GM21526 (cell line): ENCODE measurements at regions not wholly inside any gene's neighbourhood (a gene's known extent, or its start where the extent isn't known, plus 50 kb on each side); places are given as distances from the start of the nearest gene placed in this dataset.
"Not testable (repeated sequence)": the region's sequence is repeated elsewhere in the genome, so short reads cannot be mapped to it uniquely, and the experiment has no call there.

ENCODE experiments used
- ATAC-seq: cut with Tn5 transposase; IDR thresholded peaks from one replicate; pipeline ENCODE4 v1.9.1; 2021; ENCODE audit warnings: moderate library complexity; ENCODE audit not compliant: unreplicated experiment, low FRiP score

- no peak for ATAC-seq
Measured at GRCh38 chr3:59245859-59246501, 196.2 kb upstream of the CFAP20DC start.

GRCh38 chr3:59245300-59245858 lies 195.6 kb upstream of the CFAP20DC start:
- ATAC-seq = no peak

GRCh38 chr3:59244343-59244742 lies 194.5 kb upstream of the CFAP20DC start:
- ATAC-seq = no peak

GRCh38 chr3:59243476-59243875 lies 193.7 kb upstream of the CFAP20DC start:
- no peak for ATAC-seq

DNA sequence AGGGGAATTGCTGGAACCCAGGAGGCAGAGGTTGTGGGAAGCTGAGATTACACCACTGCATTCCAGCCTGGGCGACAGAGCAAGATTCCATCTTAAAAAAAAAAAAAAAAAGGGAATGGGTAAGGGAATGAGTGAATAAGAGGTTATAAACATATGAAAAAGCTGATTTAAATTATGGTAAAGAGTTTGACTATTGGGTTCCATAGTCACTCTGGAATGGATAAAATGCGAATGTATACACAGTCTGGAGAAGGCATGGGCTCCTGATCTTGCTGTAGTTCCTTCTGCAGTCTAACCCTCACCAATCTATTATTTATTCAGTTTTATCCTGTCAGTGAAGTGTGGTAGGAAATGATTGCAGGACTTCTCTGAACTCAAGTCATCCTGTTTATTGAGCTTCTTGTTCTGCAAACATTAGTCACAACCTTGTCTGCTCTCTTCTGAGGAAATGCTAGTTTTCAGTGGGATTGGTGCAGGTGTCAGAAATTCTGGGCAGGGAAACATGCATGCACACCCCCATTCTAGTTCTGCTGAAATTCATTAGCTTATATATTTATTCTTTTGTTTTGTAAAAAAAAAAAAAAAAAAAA lies 190.9 kb upstream of the CFAP20DC start:
- ATAC-seq = no peak

DNA sequence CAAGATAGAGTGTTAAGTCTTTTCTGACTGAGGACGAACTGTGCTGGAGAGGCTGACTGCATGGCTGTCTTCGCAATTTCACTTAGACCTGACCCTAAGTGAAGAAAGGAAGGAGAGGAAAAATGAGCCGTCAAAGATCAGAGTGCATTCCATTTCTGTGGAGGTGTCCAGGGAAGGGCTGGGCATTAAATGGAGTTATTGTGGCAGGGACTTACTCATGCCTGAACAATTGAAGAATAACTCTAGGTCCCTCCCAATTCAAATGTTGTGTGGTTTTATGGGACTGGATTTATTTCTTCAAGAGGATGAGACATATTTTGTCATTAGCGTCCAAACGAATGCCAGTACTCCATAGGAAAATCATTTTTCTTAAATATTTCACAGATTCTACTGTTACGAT lies 187.3 kb upstream of the CFAP20DC start:
- ATAC-seq = no peak

GRCh38 chr3:59235634-59236012 lies 185.8 kb upstream of the CFAP20DC start:
- ATAC-seq = peak; percentile 80

DNA sequence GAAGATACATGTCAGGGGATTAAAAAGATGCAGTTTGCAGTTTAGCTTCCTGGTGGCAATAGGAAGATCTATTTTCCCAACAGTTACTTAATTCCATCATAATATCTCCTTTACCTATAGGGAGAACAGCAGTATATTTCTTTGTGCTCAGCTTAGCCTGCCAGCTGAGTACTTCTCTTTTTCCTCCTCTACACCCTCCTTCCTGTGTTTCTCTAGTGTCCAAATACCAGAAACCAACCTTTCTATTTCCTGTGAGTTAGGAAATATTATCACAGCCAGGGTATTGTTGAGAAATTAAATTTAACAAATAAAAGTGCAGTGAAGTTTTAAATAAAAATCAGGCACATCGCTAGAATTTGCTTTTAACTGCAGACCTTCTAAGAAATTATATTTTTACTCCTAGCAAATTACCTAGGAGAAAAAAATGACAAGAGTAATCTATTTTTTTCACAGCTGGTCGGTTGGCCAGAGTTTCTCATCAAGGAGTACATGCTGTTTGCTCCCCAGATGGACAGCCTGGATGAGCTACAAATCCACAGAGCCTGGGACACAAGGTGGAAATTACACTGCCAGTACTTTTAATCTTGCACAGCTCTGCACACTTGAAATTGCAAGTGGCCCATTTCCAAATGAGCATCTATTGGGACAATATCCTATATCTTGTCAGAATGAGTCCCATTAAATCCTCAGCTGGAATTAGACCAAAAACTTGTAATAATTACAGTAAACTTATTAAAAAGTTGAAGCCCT lies 185.2 kb upstream of the CFAP20DC start:
- ATAC-seq = no peak

GRCh38 chr3:59230379-59230778 lies 180.6 kb upstream of the CFAP20DC start:
- not testable (repeated sequence) for ATAC-seq

DNA sequence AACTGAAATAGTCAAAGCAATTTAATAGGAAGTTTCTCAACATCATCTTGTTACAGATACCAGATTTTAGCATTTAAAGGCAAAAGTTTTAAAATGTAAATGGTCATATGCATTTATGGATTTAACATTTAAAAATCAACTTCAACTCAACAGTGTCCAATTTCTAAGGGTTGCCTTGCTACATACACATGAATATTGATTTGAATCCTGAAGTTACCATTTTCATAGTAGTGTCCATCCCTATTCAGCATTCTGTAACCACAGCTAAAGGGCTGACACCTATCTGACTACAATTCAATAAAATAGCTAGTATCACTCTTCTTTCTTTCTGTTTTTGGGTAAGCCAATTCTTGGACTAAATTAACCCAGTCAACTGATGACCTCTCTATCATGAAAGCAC lies 164.0 kb upstream of the CFAP20DC start:
- ATAC-seq = no peak

DNA sequence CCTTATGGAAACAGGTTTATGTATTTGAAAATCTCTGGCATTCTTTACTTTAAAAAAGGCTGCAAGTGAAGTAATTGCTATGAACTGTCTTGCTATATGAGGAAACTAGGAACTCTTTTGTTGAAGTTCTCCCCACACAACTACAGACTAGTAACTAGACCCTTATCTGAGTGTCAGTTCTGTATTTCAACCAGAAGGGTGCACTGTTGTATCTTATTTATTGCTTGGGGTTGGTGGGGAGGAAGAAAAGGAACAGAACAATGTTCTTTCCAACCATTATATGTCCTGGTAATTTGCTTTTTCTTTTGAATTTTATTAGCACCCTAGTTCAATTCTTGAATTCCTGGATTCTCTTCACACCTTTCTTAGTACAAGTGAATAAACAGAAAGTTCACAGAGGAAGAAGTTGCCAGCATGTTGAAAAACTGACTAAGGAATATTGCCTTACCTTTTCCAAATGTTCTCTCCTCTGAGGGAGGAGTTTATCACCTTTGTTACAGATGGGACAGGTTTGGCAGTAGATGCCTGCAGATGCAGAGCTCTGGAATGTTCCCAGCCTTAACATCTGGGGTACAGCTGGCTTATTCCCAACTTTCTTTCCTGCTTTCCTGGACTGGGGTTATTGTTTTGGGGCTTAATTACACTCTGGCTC lies 162.4 kb upstream of the CFAP20DC start:
- no peak for ATAC-seq

- no peak for ATAC-seq
Measured at GRCh38 chr3:59210260-59210659, 160.4 kb upstream of the CFAP20DC start.

DNA sequence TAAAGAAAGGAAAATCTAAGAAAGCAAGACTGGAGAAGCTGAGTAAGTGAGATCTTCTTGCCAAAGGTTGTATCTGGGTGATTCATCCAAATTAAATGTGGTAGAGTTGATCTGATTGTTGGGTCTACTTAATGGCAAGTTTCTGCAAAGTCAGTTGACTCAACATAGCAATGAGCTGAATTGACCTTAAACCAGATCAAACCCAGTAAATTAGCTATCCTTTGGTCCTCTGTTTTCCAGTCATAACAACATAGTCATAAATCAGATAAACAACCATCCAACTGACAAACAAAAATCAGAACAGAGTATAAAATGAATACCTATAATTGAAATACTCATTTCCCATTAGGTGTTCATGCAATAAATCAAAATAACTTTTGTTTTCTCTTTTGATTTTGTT lies 142.6 kb upstream of the CFAP20DC start:
- no peak for ATAC-seq

GRCh38 chr3:59191651-59192050 lies 141.8 kb upstream of the CFAP20DC start:
- no peak for ATAC-seq

DNA sequence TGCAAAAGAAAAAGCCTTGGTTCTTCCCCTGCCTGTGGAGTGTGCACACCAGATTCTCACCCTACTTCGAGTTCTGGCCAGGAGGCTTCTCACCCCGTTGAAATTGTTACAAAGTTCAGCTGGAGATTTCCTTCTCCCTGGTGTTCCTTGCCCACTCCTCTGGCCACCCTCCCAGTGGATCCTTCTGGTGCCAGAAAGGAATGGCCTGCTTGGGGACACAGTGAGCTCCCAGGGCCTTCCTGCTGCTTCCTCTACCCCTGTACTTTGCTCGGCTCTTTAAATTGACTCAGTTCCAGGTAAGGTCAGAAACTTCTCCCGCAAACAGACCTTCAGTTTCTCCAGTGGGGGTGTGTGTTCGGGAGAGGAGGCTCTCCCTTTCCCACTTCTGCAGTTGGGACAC lies 140.1 kb upstream of the CFAP20DC start:
- ATAC-seq = no peak

GRCh38 chr3:59189526-59189925 lies 139.7 kb upstream of the CFAP20DC start:
- no peak for ATAC-seq

DNA sequence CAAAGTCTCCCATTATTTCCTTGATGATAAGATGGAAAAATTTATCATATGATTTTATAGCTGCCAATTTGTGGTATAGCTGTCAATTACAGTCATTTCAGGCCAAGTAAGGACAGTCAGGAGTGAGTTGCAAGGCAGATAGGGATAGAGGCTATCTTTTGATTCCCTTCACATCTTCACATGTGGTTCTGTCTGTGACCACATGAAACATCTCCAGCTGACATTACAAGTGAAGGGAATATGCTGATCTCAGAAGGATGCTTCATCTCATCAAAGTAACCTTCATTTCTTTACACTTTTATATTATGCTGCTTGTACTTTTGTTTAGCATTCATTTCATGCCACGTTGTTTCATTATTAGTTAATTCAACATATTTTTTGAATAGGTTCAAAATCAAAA lies 136.9 kb upstream of the CFAP20DC start:
- no peak for ATAC-seq

GRCh38 chr3:59185591-59186369 lies 136.0 kb upstream of the CFAP20DC start:
- ATAC-seq = no peak

DNA sequence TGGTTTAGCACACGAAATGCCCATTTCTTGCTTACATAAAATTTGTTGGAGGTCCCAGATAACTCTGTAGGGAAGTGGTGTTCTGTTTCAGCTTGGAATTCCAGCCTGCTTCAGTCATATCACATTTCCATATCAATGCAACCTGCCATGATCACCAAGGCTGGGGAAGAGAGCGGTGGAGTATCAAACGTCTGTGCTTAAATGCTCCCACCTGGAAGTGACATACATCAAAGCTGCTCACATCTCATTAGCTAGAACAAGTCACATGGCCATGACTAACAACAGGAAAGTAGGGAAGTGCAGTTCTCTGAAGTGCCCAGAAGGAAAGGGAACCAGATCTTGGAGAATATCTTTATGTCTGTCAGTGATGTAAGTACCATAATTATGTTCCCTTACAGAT lies 130.2 kb upstream of the CFAP20DC start:
- ATAC-seq = no peak

GRCh38 chr3:59178698-59179097 lies 128.9 kb upstream of the CFAP20DC start:
- no peak for ATAC-seq
